ENCODE measurements at regions not wholly inside any gene's neighbourhood (a gene's known extent, or its start where the extent isn't known, plus 50 kb on each side); places are given as distances from the start of the nearest gene placed in this dataset.

DNA sequence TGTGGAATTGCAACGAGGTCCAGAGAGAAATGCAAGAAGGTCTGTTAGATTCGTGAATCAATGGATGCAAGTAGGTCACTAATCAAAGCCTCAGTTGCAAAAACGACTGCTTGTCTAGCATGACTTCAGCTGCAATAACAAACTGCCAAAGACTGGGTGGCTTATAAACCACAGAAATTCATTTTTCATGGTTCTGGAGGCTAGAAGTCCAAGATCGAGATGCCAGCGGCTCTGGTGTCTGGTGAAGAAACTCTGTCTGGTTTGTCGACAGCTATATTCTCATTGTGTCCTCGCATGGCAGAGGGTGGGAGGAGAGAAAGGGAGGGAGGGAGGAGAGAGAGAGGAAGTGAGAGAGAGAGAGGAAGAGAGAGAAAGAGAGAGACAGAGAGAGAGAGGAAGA lies 114.7 kb downstream of the MXRA5 start:
- TF ChIP-seq, protein P1, sequence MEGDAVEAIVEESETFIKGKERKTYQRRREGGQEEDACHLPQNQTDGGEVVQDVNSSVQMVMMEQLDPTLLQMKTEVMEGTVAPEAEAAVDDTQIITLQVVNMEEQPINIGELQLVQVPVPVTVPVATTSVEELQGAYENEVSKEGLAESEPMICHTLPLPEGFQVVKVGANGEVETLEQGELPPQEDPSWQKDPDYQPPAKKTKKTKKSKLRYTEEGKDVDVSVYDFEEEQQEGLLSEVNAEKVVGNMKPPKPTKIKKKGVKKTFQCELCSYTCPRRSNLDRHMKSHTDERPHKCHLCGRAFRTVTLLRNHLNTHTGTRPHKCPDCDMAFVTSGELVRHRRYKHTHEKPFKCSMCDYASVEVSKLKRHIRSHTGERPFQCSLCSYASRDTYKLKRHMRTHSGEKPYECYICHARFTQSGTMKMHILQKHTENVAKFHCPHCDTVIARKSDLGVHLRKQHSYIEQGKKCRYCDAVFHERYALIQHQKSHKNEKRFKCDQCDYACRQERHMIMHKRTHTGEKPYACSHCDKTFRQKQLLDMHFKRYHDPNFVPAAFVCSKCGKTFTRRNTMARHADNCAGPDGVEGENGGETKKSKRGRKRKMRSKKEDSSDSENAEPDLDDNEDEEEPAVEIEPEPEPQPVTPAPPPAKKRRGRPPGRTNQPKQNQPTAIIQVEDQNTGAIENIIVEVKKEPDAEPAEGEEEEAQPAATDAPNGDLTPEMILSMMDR (IDR thresholded peaks at IDR 0.05; ENCODE audit: insufficient read depth, low read length), result no peak
- no peak overlapping the region for H3K4me3 ChIP-seq (ENCODE audit: low read depth, low read length)
- peak; percentile 9 for DNase-seq (ENCODE audit: low read depth)

DNA sequence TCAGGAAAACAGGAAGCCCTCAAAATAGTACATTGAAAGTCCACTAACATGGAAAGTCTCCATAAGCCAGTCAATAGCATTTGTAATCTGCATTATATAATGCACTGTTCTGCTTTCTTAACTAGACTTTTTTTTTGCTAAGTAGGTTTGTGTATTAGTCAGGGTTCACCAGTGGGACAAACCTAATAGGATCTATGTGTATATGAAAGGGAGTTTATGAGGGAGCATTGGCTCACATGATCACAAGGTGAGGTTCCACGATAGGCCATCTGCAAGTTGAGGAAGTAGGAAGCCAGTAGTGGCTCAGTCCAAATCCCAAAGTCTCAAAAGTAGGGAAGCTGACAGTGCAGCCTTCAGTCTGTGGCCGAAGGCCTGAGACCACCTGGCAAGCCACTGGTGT lies 116.0 kb downstream of the MXRA5 start:
- H3K4me3 ChIP-seq (ENCODE audit: low read depth, low read length), result no peak overlapping the region
- peak; percentile 8 for DNase-seq (ENCODE audit: low read depth)
- TF ChIP-seq, protein P1 (IDR thresholded peaks at IDR 0.05; ENCODE audit: insufficient read depth, low read length), result no peak

DNA sequence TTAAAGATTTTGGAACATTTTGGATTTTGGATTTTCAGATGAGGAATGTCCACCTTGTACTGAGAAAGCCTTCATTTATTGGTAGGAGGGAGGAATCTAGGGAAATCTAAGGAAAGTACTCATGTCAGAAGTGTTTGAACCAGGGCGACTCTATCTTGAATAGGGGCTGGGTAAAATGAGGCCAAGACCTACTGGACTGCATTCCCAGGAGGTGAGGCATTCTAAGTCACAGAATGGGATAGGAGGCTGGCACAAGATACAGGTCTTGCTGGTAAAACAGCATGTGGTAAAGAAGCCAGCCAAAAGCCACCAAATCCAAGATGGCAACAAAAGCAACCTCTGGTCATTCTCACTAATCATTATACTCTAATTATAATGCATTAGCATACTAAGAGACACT lies 118.9 kb downstream of the MXRA5 start:
- no peak for DNase-seq (ENCODE audit: low read depth)
- H3K4me3 ChIP-seq (ENCODE audit: low read depth, low read length), result no peak overlapping the region
- TF ChIP-seq, protein P1 (IDR thresholded peaks at IDR 0.05; ENCODE audit: insufficient read depth, low read length), result no peak

DNA sequence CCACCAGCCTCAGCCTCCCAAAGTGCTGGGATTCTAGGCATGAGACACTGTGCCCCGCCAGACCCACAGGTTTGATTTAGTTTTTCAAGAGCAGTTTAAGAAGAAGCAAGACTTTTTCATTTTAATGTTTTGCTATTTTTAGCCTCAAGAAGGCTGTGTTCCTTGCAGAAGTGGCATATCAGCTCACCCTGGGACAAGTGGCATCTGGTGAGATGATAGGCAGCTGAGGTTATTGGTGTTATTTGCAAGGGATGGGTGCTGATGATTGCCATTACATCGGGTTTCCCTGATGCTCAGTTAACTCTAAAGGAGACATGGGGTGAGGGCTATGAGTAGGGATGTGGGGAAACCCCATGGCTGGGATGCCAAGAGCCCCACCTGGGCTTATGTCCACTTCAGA lies 120.4 kb downstream of the MXRA5 start:
- no peak overlapping the region for H3K4me3 ChIP-seq (ENCODE audit: low read depth, low read length)
- DNase-seq (ENCODE audit: low read depth), result no peak
- TF ChIP-seq, protein P1 (IDR thresholded peaks at IDR 0.05; ENCODE audit: insufficient read depth, low read length), result no peak

DNA sequence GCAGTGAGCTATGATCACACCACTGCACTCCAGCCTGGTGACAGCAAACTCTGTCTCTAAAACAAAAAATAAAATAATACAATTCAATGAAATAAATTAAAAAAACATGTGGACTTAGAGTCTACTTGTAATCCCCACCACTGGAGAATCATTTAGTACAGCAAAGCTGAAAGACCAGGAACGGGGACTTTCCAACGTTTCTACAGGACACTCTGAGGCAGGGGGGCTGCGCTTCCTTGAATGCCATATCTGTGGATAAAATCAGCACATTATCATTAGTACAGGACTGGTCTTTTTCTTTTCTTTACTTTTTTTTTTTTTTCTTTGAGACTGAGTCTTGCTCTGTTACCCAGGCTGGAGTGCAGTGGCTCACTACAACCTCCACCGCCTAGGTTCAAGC lies 124.8 kb downstream of the MXRA5 start:
- DNase-seq (ENCODE audit: low read depth), result no peak
- no peak overlapping the region for H3K4me3 ChIP-seq (ENCODE audit: low read depth, low read length)
- TF ChIP-seq, protein P1 (IDR thresholded peaks at IDR 0.05; ENCODE audit: insufficient read depth, low read length), result no peak

DNA sequence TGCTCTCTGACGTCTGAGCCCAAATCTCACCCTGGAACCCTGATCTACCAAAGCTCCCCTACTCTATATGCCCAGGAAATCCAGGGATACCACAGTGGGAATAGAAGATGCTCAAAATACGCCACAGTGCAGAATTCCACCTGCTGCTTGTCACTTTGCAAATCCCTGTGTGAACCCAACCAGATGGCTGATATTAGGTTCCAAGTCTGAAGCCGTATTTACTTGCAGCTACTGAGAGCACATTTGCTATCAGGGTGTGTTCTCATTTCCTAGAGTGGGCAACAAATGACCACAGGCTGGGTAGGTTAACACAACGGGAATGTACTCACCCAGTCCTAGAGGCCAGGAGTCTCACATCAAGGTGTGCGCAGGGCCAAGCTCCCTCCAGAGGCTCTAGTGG lies 126.8 kb downstream of the MXRA5 start:
- no peak for DNase-seq (ENCODE audit: low read depth)
- H3K4me3 ChIP-seq (ENCODE audit: low read depth, low read length), result no peak overlapping the region
- TF ChIP-seq, protein P1 (IDR thresholded peaks at IDR 0.05; ENCODE audit: insufficient read depth, low read length), result no peak

DNA sequence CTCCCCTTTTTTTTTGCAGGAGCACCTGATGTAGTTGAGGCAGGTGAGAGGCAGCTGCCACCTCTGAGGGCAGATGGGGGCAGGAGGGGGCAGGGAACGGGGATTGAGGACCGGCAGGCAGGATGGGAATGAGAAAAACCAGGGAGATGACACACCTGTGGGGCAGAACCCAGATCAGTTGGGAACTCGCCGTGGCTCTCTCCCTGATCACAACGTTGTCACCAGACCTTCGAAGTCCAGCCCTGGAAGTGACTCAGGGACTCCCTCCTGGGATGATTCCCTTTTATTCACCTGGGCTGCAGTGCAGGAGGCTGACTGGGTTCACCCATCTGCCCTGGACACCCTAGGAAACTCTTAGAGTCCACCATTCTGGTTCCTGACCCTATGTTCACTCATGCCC lies 127.2 kb downstream of the MXRA5 start:
- TF ChIP-seq, protein P1 (IDR thresholded peaks at IDR 0.05; ENCODE audit: insufficient read depth, low read length), result no peak
- no peak overlapping the region for H3K4me3 ChIP-seq (ENCODE audit: low read depth, low read length)
- no peak for DNase-seq (ENCODE audit: low read depth)

All from fibroblast of the aortic adventitia (primary cell).